ENCODE measurements at regions not wholly inside any gene's neighbourhood (a gene's known extent, or its start where the extent isn't known, plus 50 kb on each side); places are given as distances from the start of the nearest gene placed in this dataset.

DNA sequence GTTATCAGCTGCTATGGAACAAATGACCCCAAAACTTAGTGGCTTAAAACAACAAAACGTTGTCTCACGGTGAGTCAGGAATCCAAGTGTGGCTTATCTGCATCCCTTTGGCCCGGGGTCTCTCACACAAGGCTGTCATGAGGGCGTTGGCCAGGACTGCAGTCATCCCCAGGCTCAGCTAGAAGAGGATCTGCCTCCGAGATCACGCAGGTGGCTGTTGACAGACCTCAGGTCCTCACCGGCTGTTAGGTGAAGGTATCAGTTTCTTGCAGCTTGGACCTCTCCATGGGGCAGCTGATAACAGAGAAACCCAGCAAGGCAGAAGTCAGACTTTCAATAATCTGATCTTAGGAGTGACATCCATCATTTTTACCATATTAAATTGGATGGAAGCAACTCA is 52.7 kb upstream of the SYT6 start:
- TF ChIP-seq, protein P1, sequence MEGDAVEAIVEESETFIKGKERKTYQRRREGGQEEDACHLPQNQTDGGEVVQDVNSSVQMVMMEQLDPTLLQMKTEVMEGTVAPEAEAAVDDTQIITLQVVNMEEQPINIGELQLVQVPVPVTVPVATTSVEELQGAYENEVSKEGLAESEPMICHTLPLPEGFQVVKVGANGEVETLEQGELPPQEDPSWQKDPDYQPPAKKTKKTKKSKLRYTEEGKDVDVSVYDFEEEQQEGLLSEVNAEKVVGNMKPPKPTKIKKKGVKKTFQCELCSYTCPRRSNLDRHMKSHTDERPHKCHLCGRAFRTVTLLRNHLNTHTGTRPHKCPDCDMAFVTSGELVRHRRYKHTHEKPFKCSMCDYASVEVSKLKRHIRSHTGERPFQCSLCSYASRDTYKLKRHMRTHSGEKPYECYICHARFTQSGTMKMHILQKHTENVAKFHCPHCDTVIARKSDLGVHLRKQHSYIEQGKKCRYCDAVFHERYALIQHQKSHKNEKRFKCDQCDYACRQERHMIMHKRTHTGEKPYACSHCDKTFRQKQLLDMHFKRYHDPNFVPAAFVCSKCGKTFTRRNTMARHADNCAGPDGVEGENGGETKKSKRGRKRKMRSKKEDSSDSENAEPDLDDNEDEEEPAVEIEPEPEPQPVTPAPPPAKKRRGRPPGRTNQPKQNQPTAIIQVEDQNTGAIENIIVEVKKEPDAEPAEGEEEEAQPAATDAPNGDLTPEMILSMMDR (IDR thresholded peaks at IDR 0.05), result no peak
- intact Hi-C loops (cut with DNase I; ENCODE audit: low total_unique reads), result no loop called here
- H3K27me3 ChIP-seq, result peaks cover 0 to 15% of the 10 kb centered on the region in 2 donors

DNA sequence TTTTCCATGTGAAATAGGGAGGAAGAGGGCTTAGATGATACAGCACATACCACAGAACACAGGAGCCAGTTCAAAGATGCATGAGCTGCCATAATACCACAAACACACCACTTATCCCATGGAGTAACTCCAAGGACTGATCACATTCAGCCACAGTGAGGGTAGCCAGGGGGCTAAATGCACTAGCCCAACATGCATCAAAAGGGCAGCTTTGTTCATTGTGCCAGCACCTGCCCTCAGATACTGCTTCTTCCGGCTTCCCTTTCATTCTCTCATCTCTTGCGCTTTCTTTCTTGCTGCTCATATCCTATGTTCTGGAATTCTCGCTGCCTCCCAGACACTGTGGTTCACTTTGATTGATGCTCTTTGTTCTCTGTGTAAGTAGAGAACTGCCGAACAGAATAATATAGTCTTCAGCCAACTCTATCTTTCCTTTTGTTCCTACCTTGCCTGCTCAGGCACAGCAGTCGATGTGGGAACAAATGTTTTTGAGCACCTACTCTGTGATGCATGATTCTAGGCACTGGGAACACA is 50.0 kb upstream of the SYT6 start:
- H3K36me3 ChIP-seq, result no peaks in the 10 kb centered on the region
- intact Hi-C loops (cut with DNase I; ENCODE audit: low total_unique reads), result no loop called here
- no peaks in the 10 kb centered on the region for H3K4me1 ChIP-seq
- H3K27me3 ChIP-seq, result peaks cover 0 to 19% of the 10 kb centered on the region in 2 donors
- no peak overlapping the region for H3K4me3 ChIP-seq
- TF ChIP-seq, protein P1 (IDR thresholded peaks at IDR 0.05), result no peak
- no peak for DNase-seq
- H3K27ac ChIP-seq, result no peak overlapping the region
- no peaks in the 10 kb centered on the region for H3K9me3 ChIP-seq

More for the DNA sequence above, 52.7 kb upstream of the SYT6 start:
- no peaks in the 10 kb centered on the region for H3K9me3 ChIP-seq
- H3K4me1 ChIP-seq, result no peaks in the 10 kb centered on the region
- no peaks in the 10 kb centered on the region for H3K36me3 ChIP-seq
- H3K27ac ChIP-seq, result no peak overlapping the region
- H3K4me3 ChIP-seq, result no peak overlapping the region
- no peak for DNase-seq
